IPS-18a (cell line): ENCODE measurements at regions not wholly inside any gene's neighbourhood (a gene's known extent, or its start where the extent isn't known, plus 50 kb on each side); places are given as distances from the start of the nearest gene placed in this dataset.

Experiments used
- H3K27ac ChIP-seq: one replicate; pipeline ENCODE4 v1.5.1; 2013; ENCODE audit warnings: low read length
- H3K27me3 ChIP-seq: one replicate; pipeline ENCODE4 v1.6.1; 2013; ENCODE audit warnings: mild to moderate bottlenecking, low read length; ENCODE audit not compliant: control insufficient read depth, insufficient read depth
- H3K36me3 ChIP-seq: one replicate; pipeline ENCODE4 v1.6.1; 2013; ENCODE audit warnings: low read depth, low read length; ENCODE audit not compliant: control insufficient read depth
- H3K4me1 ChIP-seq: one replicate; pipeline ENCODE4 v1.6.1; 2013; ENCODE audit warnings: low read depth, low read length; ENCODE audit not compliant: control insufficient read depth
- H3K4me3 ChIP-seq: one replicate; pipeline ENCODE4 v1.5.1; 2013; ENCODE audit warnings: low read length
- H3K9ac ChIP-seq: one replicate; pipeline ENCODE4 v1.6.1; 2013; ENCODE audit warnings: mild to moderate bottlenecking, low read length, moderate library complexity
- H3K9me3 ChIP-seq: one replicate; pipeline ENCODE4 v1.6.1; 2013; ENCODE audit warnings: low read depth, low read length; ENCODE audit not compliant: control insufficient read depth

GRCh38 chr1:187396929-187397796 lies 568.4 kb downstream of the PLA2G4A start:
- Histone ChIP-seq H3K4me3 (no peak overlapping the region), H3K9me3 (no peaks in the 10 kb centered on the region), H3K4me1 (no peaks in the 10 kb centered on the region), H3K36me3 (no peaks in the 10 kb centered on the region), H3K27me3 (no peaks in the 10 kb centered on the region), H3K27ac (no peak overlapping the region), H3K9ac (no peak overlapping the region)

- Histone ChIP-seq H3K4me1 (peaks cover 15% of the 10 kb centered on the region), H3K27me3 (no peaks in the 10 kb centered on the region), H3K36me3 (no peaks in the 10 kb centered on the region), H3K27ac (peak overlapping the region; percentile 59), H3K4me3 (no peak overlapping the region), H3K9me3 (no peaks in the 10 kb centered on the region), H3K9ac (no peak overlapping the region)
Observed at GRCh38 chr1:187408212-187409004, 579.7 kb downstream of the PLA2G4A start.

- Histone ChIP-seq H3K4me3 (no peak overlapping the region), H3K9ac (no peak overlapping the region), H3K4me1 (peaks cover 15% of the 10 kb centered on the region), H3K36me3 (no peaks in the 10 kb centered on the region), H3K27ac (peak overlapping the region; percentile 59), H3K9me3 (no peaks in the 10 kb centered on the region), H3K27me3 (no peaks in the 10 kb centered on the region)
Observed at GRCh38 chr1:187409341-187409740, 580.6 kb downstream of the PLA2G4A start.

GRCh38 chr1:187411118-187411517 lies 582.4 kb downstream of the PLA2G4A start:
- no peak overlapping the region for H3K9ac ChIP-seq
- no peaks in the 10 kb centered on the region for H3K27me3 ChIP-seq
- peaks cover 15% of the 10 kb centered on the region for H3K4me1 ChIP-seq
- H3K9me3 ChIP-seq: no peaks in the 10 kb centered on the region
- H3K36me3 ChIP-seq: no peaks in the 10 kb centered on the region
- H3K27ac ChIP-seq: no peak overlapping the region
- H3K4me3 ChIP-seq: no peak overlapping the region

GRCh38 chr1:187413405-187414169 lies 584.8 kb downstream of the PLA2G4A start:
- Histone ChIP-seq H3K36me3 (no peaks in the 10 kb centered on the region), H3K4me1 (peaks cover 6% of the 10 kb centered on the region), H3K9ac (no peak overlapping the region), H3K4me3 (no peak overlapping the region), H3K9me3 (no peaks in the 10 kb centered on the region), H3K27me3 (no peaks in the 10 kb centered on the region), H3K27ac (no peak overlapping the region)

- no peaks in the 10 kb centered on the region for H3K9me3 ChIP-seq
- H3K36me3 ChIP-seq: no peaks in the 10 kb centered on the region
- H3K4me3 ChIP-seq: no peak overlapping the region
- no peak overlapping the region for H3K27ac ChIP-seq
- no peaks in the 10 kb centered on the region for H3K27me3 ChIP-seq
- H3K4me1 ChIP-seq: no peaks in the 10 kb centered on the region
- no peak overlapping the region for H3K9ac ChIP-seq
Observed at GRCh38 chr1:187415065-187415464, 586.3 kb downstream of the PLA2G4A start.

- H3K4me3 ChIP-seq: no peak overlapping the region
- H3K9ac ChIP-seq: no peak overlapping the region
- no peak overlapping the region for H3K27ac ChIP-seq
- H3K4me1 ChIP-seq: no peaks in the 10 kb centered on the region
- H3K9me3 ChIP-seq: no peaks in the 10 kb centered on the region
- H3K36me3 ChIP-seq: no peaks in the 10 kb centered on the region
- H3K27me3 ChIP-seq: no peaks in the 10 kb centered on the region
Observed at GRCh38 chr1:187417520-187417919, 588.8 kb downstream of the PLA2G4A start.

- Histone ChIP-seq H3K27ac (no peak overlapping the region), H3K9ac (no peak overlapping the region), H3K27me3 (no peaks in the 10 kb centered on the region), H3K4me3 (no peak overlapping the region), H3K4me1 (no peaks in the 10 kb centered on the region), H3K9me3 (no peaks in the 10 kb centered on the region), H3K36me3 (no peaks in the 10 kb centered on the region)
Observed at GRCh38 chr1:187433598-187433997, 604.8 kb downstream of the PLA2G4A start.

- H3K4me1 ChIP-seq: peaks cover 10% of the 10 kb centered on the region
- no peak overlapping the region for H3K27ac ChIP-seq
- no peak overlapping the region for H3K4me3 ChIP-seq
- no peaks in the 10 kb centered on the region for H3K36me3 ChIP-seq
- H3K27me3 ChIP-seq: no peaks in the 10 kb centered on the region
- no peaks in the 10 kb centered on the region for H3K9me3 ChIP-seq
- H3K9ac ChIP-seq: no peak overlapping the region
Observed at GRCh38 chr1:187442603-187443002, 613.9 kb downstream of the PLA2G4A start.

- H3K4me1 ChIP-seq: peaks cover 10% of the 10 kb centered on the region
- no peak overlapping the region for H3K4me3 ChIP-seq
- no peaks in the 10 kb centered on the region for H3K36me3 ChIP-seq
- no peaks in the 10 kb centered on the region for H3K27me3 ChIP-seq
- H3K9ac ChIP-seq: no peak overlapping the region
- H3K9me3 ChIP-seq: no peaks in the 10 kb centered on the region
- H3K27ac ChIP-seq: no peak overlapping the region
Observed at GRCh38 chr1:187443939-187444338, 615.2 kb downstream of the PLA2G4A start.

GRCh38 chr1:187445066-187445465 lies 616.3 kb downstream of the PLA2G4A start:
- Histone ChIP-seq H3K9ac (no peak overlapping the region), H3K27ac (no peak overlapping the region), H3K4me1 (peaks cover 10% of the 10 kb centered on the region), H3K27me3 (no peaks in the 10 kb centered on the region), H3K36me3 (no peaks in the 10 kb centered on the region), H3K9me3 (no peaks in the 10 kb centered on the region), H3K4me3 (no peak overlapping the region)
